Ishikawa (cell line): ENCODE measurements at regions not wholly inside any gene's neighbourhood (a gene's known extent, or its start where the extent isn't known, plus 50 kb on each side); places are given as distances from the start of the nearest gene placed in this dataset.

Source experiments
- FOXM1 ChIP-seq: IDR thresholded peaks from 2 replicates; pipeline ENCODE4 v1.6.1; 2012; ENCODE audit warnings: low read depth, borderline replicate concordance
- NFIC ChIP-seq: IDR thresholded peaks from 2 replicates; pipeline ENCODE4 v1.6.1; 2012
- RAD21 ChIP-seq: IDR thresholded peaks from 2 replicates; pipeline ENCODE4 v1.6.1; 2012; ENCODE audit warnings: low read depth
- TAF1 ChIP-seq: IDR thresholded peaks from 2 replicates; pipeline ENCODE4 v1.6.1; 2012; ENCODE audit warnings: low read depth, mild to moderate bottlenecking
- YY1 ChIP-seq: IDR thresholded peaks from 2 replicates; pipeline ENCODE4 v1.6.1; 2012; ENCODE audit warnings: low read depth
- TF ChIP-seq, protein P1 (sequence below): IDR thresholded peaks from 2 replicates; pipeline ENCODE4 v1.6.1; 2012

DNA sequence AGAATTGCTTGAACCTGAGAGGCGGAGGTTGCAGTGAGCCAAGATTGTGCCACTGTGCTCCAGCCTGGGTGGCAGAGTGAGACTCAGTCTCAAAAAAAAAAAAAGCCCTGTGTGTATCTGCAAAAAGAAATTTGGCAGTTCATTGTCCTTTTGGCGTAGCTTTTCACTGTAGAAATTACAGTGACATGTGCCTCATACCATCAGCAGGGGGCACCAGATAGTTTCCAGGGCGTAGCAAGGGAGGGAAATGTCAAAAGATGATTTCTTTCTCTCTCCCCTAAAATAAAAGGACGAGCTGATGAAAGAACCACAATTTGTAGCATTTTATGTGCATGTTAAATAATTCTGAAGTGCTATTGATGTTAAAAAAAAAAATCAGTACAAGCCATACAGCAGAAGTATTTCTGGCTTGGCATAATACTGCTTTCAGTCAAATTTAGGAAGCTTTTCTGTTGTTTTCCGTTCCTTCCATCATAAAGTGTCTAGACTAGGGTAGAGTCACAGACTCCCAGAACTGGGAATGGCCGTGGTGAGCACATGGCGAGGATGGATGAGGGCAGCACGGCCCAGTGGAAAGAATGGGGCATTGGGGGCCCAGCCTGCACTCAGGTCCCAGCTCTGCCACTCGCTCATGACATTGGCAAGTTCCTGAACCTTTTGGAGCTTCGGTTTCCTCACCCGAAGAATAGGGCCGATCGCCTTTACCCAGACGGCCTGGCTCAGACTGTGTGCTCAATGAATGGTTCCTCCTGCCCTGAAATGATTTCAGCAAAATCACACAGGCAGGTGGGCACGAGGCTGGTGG lies 59.8 kb upstream of the RPH3AL start:
- TF ChIP-seq NFIC (no peak), FOXM1 (no peak), YY1 (no peak), RAD21 (peak; percentile 80), TAF1 (no peak)
- TF ChIP-seq, protein P1, sequence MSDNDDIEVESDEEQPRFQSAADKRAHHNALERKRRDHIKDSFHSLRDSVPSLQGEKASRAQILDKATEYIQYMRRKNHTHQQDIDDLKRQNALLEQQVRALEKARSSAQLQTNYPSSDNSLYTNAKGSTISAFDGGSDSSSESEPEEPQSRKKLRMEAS, result no peak
